Thyroid gland (tissue), 4 donors: ENCODE measurements at regions not wholly inside any gene's neighbourhood (a gene's known extent, or its start where the extent isn't known, plus 50 kb on each side); places are given as distances from the start of the nearest gene placed in this dataset.

ENCODE experiments used
- DNase-seq, 2 donors: peaks; one replicate each; pipeline ENCODE4 v3.0.0-alpha.2; 2019
- H3K27ac ChIP-seq, 3 donors: fragments of 200-600 bp; sonication (generic); 1 replicate in 2 of 3; 2 replicates in 1 of 3; pipeline ENCODE4 v1.5.1; 2016 to 2019; ENCODE audit warnings: mild to moderate bottlenecking in 1 of 3, moderate library complexity in 1 of 3
- H3K27me3 ChIP-seq: fragments of 200-600 bp; sonication (generic); one replicate; pipeline ENCODE4 v1.5.1; 2019
- H3K36me3 ChIP-seq, 2 donors: fragments of 200-600 bp; sonication (generic); one replicate each; pipeline ENCODE4 v1.5.1; 2016 to 2019
- H3K4me1 ChIP-seq, 2 donors: fragments of 200-600 bp; sonication (generic); one replicate each; pipeline ENCODE4 v1.5.1; 2017 to 2019
- H3K4me3 ChIP-seq, 3 donors: fragments of 200-600 bp; sonication (generic); replicated peaks in 1 of 3; 1 replicate in 2 of 3; 2 replicates in 1 of 3; pipeline ENCODE4 v1.5.1; 2016; ENCODE audit warnings: mild to moderate bottlenecking in 1 of 3
- H3K9me3 ChIP-seq: fragments of 200-600 bp; sonication (generic); one replicate; pipeline ENCODE4 v1.5.1; 2017
- POLR2A ChIP-seq, 2 donors: fragments of 450-650 bp; IDR thresholded peaks; one replicate each; pipeline ENCODE4 v1.6.1; 2017; ENCODE audit warnings: antibody characterized with exemption in 2 of 2, mild to moderate bottlenecking in 2 of 2, moderate library complexity in 1 of 2
- WGBS, 2 donors: methylation state at CpG; one replicate each; pipeline ENCODE4 v1.1.5; 2017; 5-methylcytosine and 5-hydroxymethylcytosine counted together
- intact Hi-C: fragments of 100-400 bp; cut with DNase I; formaldehyde crosslinking; loops from one replicate; pipeline ENCODE4 v1.15.1; 2023
- TF ChIP-seq, protein P1 (sequence below), 6 experiments: fragments of 200-600 bp in 3 of 6; fragments of 450-650 bp in 3 of 6; sonication (generic) in 3 of 6; IDR thresholded peaks; one replicate each; pipeline ENCODE4 v1.5.1; 2016 to 2019; ENCODE audit warnings: antibody characterized with exemption in 6 of 6, mild to moderate bottlenecking in 2 of 6, inconsistent platforms in 1 of 6, moderate library complexity in 1 of 6

DNA sequence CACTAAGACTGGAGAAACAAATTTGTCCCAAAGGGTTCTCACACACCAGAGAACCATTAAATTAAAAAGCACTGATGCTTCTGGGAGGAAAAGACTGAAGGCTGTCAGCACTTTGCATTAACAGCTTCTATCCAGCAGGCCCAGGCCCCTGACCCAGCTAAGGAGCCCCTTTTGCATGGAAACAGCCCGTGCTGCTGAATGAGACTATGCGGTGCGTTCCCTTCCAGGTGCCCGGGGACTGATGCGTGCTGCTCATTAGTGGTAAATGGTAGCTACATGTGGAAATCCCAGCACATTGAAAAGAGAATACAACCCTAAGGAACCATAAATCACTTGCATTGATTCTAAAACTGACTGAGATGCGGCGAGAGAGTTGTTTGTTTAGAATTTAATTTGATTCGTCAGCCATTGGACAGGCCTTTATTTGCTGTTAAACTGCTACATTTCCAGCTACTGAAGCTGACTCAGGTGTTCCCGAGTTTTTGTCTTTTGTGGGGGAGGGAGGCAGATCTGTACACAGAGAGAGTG is 351.0 kb upstream of the SLC24A2 start:
- Histone ChIP-seq H3K4me1 (no peaks in the 10 kb centered on the region), H3K27me3 (no peaks in the 10 kb centered on the region), H3K36me3 (no peaks in the 10 kb centered on the region), H3K27ac (no peak overlapping the region), H3K4me3 (no peak overlapping the region), H3K9me3 (no peaks in the 10 kb centered on the region)
- TF ChIP-seq POLR2A (IDR thresholded peaks at IDR 0.05): no peak
- TF ChIP-seq, protein P1, sequence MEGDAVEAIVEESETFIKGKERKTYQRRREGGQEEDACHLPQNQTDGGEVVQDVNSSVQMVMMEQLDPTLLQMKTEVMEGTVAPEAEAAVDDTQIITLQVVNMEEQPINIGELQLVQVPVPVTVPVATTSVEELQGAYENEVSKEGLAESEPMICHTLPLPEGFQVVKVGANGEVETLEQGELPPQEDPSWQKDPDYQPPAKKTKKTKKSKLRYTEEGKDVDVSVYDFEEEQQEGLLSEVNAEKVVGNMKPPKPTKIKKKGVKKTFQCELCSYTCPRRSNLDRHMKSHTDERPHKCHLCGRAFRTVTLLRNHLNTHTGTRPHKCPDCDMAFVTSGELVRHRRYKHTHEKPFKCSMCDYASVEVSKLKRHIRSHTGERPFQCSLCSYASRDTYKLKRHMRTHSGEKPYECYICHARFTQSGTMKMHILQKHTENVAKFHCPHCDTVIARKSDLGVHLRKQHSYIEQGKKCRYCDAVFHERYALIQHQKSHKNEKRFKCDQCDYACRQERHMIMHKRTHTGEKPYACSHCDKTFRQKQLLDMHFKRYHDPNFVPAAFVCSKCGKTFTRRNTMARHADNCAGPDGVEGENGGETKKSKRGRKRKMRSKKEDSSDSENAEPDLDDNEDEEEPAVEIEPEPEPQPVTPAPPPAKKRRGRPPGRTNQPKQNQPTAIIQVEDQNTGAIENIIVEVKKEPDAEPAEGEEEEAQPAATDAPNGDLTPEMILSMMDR (IDR thresholded peaks at IDR 0.05): no peak
- intact Hi-C loops: no loop called here
- no peak for DNase-seq
- WGBS, 2 donors: 87 to 93% methylated on average over 9 of the region's 9 CpGs

DNA sequence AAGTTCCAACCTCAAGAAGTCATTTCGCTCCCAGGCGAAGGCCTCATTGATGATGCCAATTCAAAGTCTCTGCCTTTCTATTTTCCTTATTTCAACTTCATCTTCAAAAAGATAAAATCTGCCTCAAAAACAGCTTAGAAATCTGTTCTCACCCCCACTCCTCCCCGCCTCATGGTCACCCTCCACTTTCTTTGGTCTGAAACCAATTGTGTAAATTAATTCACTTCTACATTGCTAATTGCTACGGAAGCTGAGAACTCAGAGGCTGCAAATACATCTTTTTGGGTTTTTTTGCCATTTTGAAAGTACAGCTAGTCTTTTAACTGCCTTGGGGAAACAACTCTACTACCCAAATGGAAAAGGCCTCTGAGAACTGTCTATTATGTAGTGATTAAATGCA is 350.0 kb upstream of the SLC24A2 start:
- 96 to 97% methylated on average over 4 of the region's 4 CpGs for WGBS, 2 donors
- Histone ChIP-seq H3K9me3 (no peaks in the 10 kb centered on the region), H3K36me3 (no peaks in the 10 kb centered on the region), H3K4me3 (no peak overlapping the region), H3K27ac (no peak overlapping the region), H3K4me1 (no peaks in the 10 kb centered on the region), H3K27me3 (no peaks in the 10 kb centered on the region)
- DNase-seq: no peak
- TF ChIP-seq, protein P1 (IDR thresholded peaks at IDR 0.05): no peak
- TF ChIP-seq POLR2A (IDR thresholded peaks at IDR 0.05): no peak
- intact Hi-C loops: no loop called here

DNA sequence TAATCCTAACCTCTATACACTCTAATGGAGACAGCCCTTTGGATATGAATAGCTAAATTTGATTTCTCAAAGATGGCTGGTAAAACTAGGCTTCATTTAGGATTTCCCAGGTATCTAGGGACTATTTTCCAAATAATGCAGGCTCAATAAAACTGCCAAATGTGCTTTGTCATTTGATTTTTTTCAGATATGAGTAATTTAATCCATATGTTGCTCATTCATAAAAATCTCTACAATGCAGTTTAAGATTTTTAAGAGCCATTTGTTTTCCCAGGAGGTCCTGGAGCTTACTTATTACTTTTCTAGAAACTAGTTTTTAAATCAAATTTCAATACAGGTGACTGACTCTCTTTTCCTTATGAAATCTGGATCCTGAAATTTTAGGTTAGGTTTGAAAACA is 349.3 kb upstream of the SLC24A2 start:
- intact Hi-C loops: no loop called here
- Histone ChIP-seq H3K9me3 (no peaks in the 10 kb centered on the region), H3K27me3 (no peaks in the 10 kb centered on the region), H3K4me3 (no peak overlapping the region), H3K4me1 (no peaks in the 10 kb centered on the region), H3K27ac (no peak overlapping the region), H3K36me3 (no peaks in the 10 kb centered on the region)
- DNase-seq: no peak
- TF ChIP-seq, protein P1 (IDR thresholded peaks at IDR 0.05): no peak
- TF ChIP-seq POLR2A (IDR thresholded peaks at IDR 0.05): no peak

DNA sequence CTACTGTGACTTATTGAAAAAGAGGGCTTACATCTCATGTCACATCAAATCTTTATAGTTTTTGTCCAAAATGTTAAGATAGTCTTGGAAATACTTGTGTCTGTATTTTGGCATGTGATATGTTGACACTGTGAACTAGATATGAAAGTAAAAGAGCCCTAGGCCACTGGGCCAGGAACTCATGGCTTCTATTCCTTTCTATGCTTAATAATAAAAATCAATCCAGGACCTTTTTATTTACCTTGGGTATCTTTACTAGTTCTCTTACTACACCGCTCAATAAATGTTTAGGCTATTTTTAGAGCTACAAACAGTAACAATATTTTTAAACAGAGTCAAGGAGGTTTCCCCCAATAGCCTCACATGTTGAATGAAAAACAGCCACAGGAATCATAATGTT is 348.6 kb upstream of the SLC24A2 start:
- Histone ChIP-seq H3K4me3 (no peak overlapping the region), H3K9me3 (no peaks in the 10 kb centered on the region), H3K27me3 (no peaks in the 10 kb centered on the region), H3K27ac (no peak overlapping the region), H3K4me1 (no peaks in the 10 kb centered on the region), H3K36me3 (no peaks in the 10 kb centered on the region)
- intact Hi-C loops: no loop called here
- no peak for TF ChIP-seq POLR2A (IDR thresholded peaks at IDR 0.05)
- TF ChIP-seq, protein P1 (IDR thresholded peaks at IDR 0.05): no peak
- DNase-seq: no peak
- WGBS, 2 donors: 86 to 95% methylated on average over 1 of the region's 1 CpG

DNA sequence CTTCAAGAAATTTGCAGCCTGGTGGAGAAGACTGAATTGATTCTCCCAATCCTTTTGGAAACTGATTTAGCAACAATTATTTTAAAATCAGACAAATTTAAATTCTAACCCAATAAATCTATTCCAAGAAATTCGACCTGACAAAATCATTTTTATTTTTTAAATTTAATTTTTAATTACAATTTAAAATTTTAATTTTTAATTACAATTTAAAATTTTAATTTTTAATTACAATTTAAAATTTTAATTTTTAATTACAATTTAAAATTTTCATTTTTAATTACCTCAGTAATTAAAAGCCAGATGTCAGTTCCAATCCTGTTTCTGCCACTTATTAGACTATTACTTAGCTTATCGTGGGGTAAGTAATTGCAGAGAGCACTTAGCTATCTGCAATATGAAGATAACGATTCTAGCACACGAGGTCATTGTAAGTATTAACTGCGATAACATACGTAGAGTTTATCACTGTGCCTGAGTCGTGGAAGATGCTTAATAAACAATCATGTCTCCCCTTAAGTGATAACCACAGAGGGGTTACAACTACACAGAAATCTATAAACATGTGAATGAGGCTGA is 346.4 kb upstream of the SLC24A2 start:
- no peak for DNase-seq
- TF ChIP-seq, protein P1 (IDR thresholded peaks at IDR 0.05): no peak
- TF ChIP-seq POLR2A (IDR thresholded peaks at IDR 0.05): no peak
- Histone ChIP-seq H3K9me3 (no peaks in the 10 kb centered on the region), H3K4me3 (no peak overlapping the region), H3K4me1 (no peaks in the 10 kb centered on the region), H3K36me3 (no peaks in the 10 kb centered on the region), H3K27ac (no peak overlapping the region), H3K27me3 (no peaks in the 10 kb centered on the region)
- intact Hi-C loops: no loop called here
- 88 to 89% methylated on average over 7 of the region's 7 CpGs for WGBS, 2 donors
